SH-SY5Y (cell line): ENCODE measurements at regions not wholly inside any gene's neighbourhood (a gene's known extent, or its start where the extent isn't known, plus 50 kb on each side); places are given as distances from the start of the nearest gene placed in this dataset.

Experiments used
- GATA2 ChIP-seq: IDR thresholded peaks from 2 replicates; pipeline ENCODE4 v1.6.1; 2011; ENCODE audit warnings: mild to moderate bottlenecking, low read depth, low read length
- GATA3 ChIP-seq: IDR thresholded peaks from 2 replicates; pipeline ENCODE4 v1.6.1; 2011; ENCODE audit warnings: low read depth, mild to moderate bottlenecking, low read length, moderate library complexity

DNA sequence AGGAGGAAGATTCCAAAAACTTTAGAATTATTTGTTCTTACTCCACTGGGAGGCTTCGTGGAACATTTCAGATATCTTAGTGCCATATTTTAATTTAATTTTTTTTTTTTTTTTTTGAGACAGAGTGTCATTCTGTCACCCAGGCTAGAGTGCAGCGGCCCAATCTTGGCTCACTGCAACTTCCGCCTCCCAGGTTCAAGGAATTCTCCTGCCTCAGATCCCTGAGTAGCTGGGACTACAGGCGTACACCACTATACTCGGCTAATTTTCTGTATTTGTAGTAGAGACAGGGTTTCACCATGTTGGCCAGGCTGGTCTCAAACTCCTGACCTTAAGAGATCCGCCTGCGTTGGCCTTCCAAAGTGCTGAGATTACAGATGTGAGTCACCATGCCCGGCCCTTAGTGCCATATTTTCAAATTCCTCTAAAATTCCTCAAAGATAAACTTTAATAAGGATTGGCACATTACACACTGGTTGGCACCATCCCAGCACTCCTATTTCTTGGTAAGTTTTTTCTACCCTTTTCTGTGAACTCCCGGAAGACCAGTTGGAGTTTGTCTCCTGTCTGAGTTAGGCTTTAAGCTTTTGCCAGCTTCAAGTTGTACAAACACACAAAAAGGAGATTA is 693.7 kb downstream of the MCTP2 start:
- TF ChIP-seq GATA3 (no peak), GATA2 (no peak)
